CD8-positive, alpha-beta memory T cell (primary cell): ENCODE measurements at regions not wholly inside any gene's neighbourhood (a gene's known extent, or its start where the extent isn't known, plus 50 kb on each side); places are given as distances from the start of the nearest gene placed in this dataset.
A peak's percentile ranks its signal among the peaks of the same experiment; 100 is the strongest.

Source experiments
- CTCF ChIA-PET: fragments of 350-600 bp; sonication (Branson Sonifier 250); formaldehyde crosslinking; loops from one replicate; lab custom pipeline; 2021; ENCODE audit warnings: antibody characterized with exemption; lab: Charles Lee
- POLR2A ChIA-PET: fragments of 350-600 bp; sonication (Branson Sonifier 250); formaldehyde crosslinking; loops from one replicate; lab custom pipeline; 2021; ENCODE audit warnings: antibody characterized with exemption; lab: Charles Lee
- DNase-seq, 5 donors: peaks; one replicate each; pipeline versions ENCODE4 v3.0.0 to v3.0.0-alpha.2; 2020 to 2022; ENCODE audit warnings: mixed read lengths in 1 of 5
- H3K27ac ChIP-seq: one replicate; pipeline ENCODE4 v1.7.0; 2013; ENCODE audit warnings: low read depth, mild to moderate bottlenecking, low read length, moderate library complexity
- H3K27me3 ChIP-seq: 2 replicates; pipeline ENCODE4 v1.7.0; 2013; ENCODE audit warnings: low read length, mild to moderate bottlenecking; ENCODE audit not compliant: insufficient read depth, poor library complexity, severe bottlenecking
- H3K36me3 ChIP-seq: 2 replicates; pipeline ENCODE4 v1.7.0; 2013; ENCODE audit warnings: mild to moderate bottlenecking, low read length, moderate library complexity; ENCODE audit not compliant: insufficient read depth
- H3K4me1 ChIP-seq: 2 replicates; pipeline ENCODE4 v1.7.0; 2013; ENCODE audit warnings: mild to moderate bottlenecking, low read length, moderate library complexity; ENCODE audit not compliant: insufficient read depth
- H3K4me3 ChIP-seq: 2 replicates; pipeline ENCODE4 v1.7.0; 2013; ENCODE audit warnings: mild to moderate bottlenecking, low read length
- H3K9me3 ChIP-seq: 2 replicates; pipeline ENCODE4 v1.7.0; 2013; ENCODE audit warnings: mild to moderate bottlenecking, low read length
- H3K27ac Mint-ChIP-seq, 8 donors: one replicate each; pipeline ENCODE4 v1.8.0; 2020 to 2021; ENCODE audit warnings: mixed read lengths in 8 of 8, mild to moderate bottlenecking in 6 of 8, inconsistent platforms in 3 of 8, moderate library complexity in 3 of 8
- H3K27me3 Mint-ChIP-seq, 2 donors: one replicate each; pipeline ENCODE4 v1.8.0; 2020 to 2021; ENCODE audit warnings: mixed read lengths in 2 of 2, mild to moderate bottlenecking in 1 of 2, moderate library complexity in 1 of 2
- H3K36me3 Mint-ChIP-seq, 3 donors: one replicate each; pipeline ENCODE4 v1.8.0; 2020 to 2021; ENCODE audit warnings: mixed read lengths in 3 of 3, inconsistent platforms in 1 of 3, mild to moderate bottlenecking in 1 of 3
- H3K4me1 Mint-ChIP-seq, 3 donors: one replicate each; pipeline ENCODE4 v1.8.0; 2020 to 2021; ENCODE audit warnings: mixed read lengths in 3 of 3, inconsistent platforms in 1 of 3, mild to moderate bottlenecking in 1 of 3
- H3K4me3 Mint-ChIP-seq, 7 donors: one replicate each; pipeline ENCODE4 v1.8.0; 2020 to 2021; ENCODE audit warnings: mixed read lengths in 7 of 7, mild to moderate bottlenecking in 6 of 7, moderate library complexity in 4 of 7, inconsistent platforms in 2 of 7
- H3K9me3 Mint-ChIP-seq, 5 donors: one replicate each; pipeline ENCODE4 v1.8.0; 2020 to 2022; ENCODE audit warnings: mixed read lengths in 5 of 5, mild to moderate bottlenecking in 3 of 5, moderate library complexity in 2 of 5, inconsistent platforms in 1 of 5

GRCh38 chr15:92810418-92811138, 89.5 kb upstream of the CHD2 start:
- H3K36me3 Mint-ChIP-seq = peaks cover 0 to 7% (median 4%) of the 10 kb centered on the region in 3 donors
- POLR2A ChIA-PET = interaction anchor here (0.6 to 6.4 kb wide), 17 partner anchors 9 to 159 kb away, joined by 3 to 289 read pairs (median 7); partner anchors contain the start of gene CHD2
- H3K36me3 ChIP-seq = no peaks in the 10 kb centered on the region
- no peaks in the 10 kb centered on the region for H3K27me3 ChIP-seq
- peaks cover 34 to 58% (median 54%) of the 10 kb centered on the region in 3 donors for H3K4me1 Mint-ChIP-seq
- CTCF ChIA-PET = interaction anchor here (1.0 to 5.0 kb wide), 11 partner anchors 10 to 172 kb away, joined by 3 to 113 read pairs (median 28); partner anchors contain the start of gene CHD2
- DNase-seq = no peak
- H3K27me3 Mint-ChIP-seq = no peaks in the 10 kb centered on the region
- no peaks in the 10 kb centered on the region for H3K9me3 ChIP-seq
- peak overlapping the region; percentile 94 for H3K27ac ChIP-seq
- H3K4me3 Mint-ChIP-seq = peak overlapping the region; percentile 78 to 93 (median 86)
- H3K27ac Mint-ChIP-seq = peak overlapping the region; percentile 88 to 99 (median 98)
- peaks cover 59% of the 10 kb centered on the region for H3K4me1 ChIP-seq
- H3K9me3 Mint-ChIP-seq = no peaks in the 10 kb centered on the region
- H3K4me3 ChIP-seq = peak overlapping the region; percentile 61

GRCh38 chr15:92811148-92811913, 88.8 kb upstream of the CHD2 start:
- Histone ChIP-seq H3K36me3 (no peaks in the 10 kb centered on the region), H3K4me3 (peak overlapping the region; percentile 61)

GRCh38 chr15:92812271-92812670, 87.9 kb upstream of the CHD2 start:
- no peak for DNase-seq
- Mint-ChIP-seq H3K9me3 (no peaks in the 10 kb centered on the region), H3K4me3 (no peak overlapping the region), H3K4me1 (peaks cover 33 to 57% (median 50%) of the 10 kb centered on the region in 3 donors), H3K27me3 (no peaks in the 10 kb centered on the region), H3K27ac (peak overlapping the region in 4 of 8 donors; percentile 1 to 91 (median 34)), H3K36me3 (peaks cover 0 to 7% (median 0%) of the 10 kb centered on the region in 3 donors)
- H3K4me1 ChIP-seq = peaks cover 61% of the 10 kb centered on the region
- POLR2A ChIA-PET = interaction anchor here (1.0 to 6.4 kb wide), 4 partner anchors 19 to 88 kb away, joined by 3 to 289 read pairs (median 24); partner anchors contain the start of gene CHD2
- H3K27me3 ChIP-seq = no peaks in the 10 kb centered on the region
- H3K4me3 ChIP-seq = no peak overlapping the region
- H3K36me3 ChIP-seq = no peaks in the 10 kb centered on the region
- H3K27ac ChIP-seq = peak overlapping the region; percentile 94
- no peaks in the 10 kb centered on the region for H3K9me3 ChIP-seq
- CTCF ChIA-PET = interaction anchor here (1.3 to 5.0 kb wide), 3 partner anchors 8 to 78 kb away, joined by 3 to 113 read pairs (median 35); no protein-coding TSS in a partner anchor

More at GRCh38 chr15:92811148-92811913, 88.8 kb upstream of the CHD2 start:
- H3K4me3 Mint-ChIP-seq = peak overlapping the region in 5 of 7 donors; percentile 78 to 92 (median 86)
- H3K9me3 Mint-ChIP-seq = no peaks in the 10 kb centered on the region
- H3K27ac ChIP-seq = peak overlapping the region; percentile 94
- H3K4me1 Mint-ChIP-seq = peaks cover 33 to 58% (median 52%) of the 10 kb centered on the region in 3 donors
- H3K36me3 Mint-ChIP-seq = peaks cover 0 to 7% (median 2%) of the 10 kb centered on the region in 3 donors
- peaks cover 59% of the 10 kb centered on the region for H3K4me1 ChIP-seq
- H3K27me3 ChIP-seq = no peaks in the 10 kb centered on the region
- H3K9me3 ChIP-seq = no peaks in the 10 kb centered on the region
- ChIA-PET POLR2A (interaction anchor here (1.0 to 6.4 kb wide), 6 partner anchors 10 to 89 kb away, joined by 3 to 289 read pairs (median 5); partner anchors contain the start of gene CHD2), CTCF (interaction anchor here (1.2 to 5.0 kb wide), 6 partner anchors 9 to 104 kb away, joined by 3 to 113 read pairs (median 34); partner anchors contain the start of gene CHD2)
- H3K27me3 Mint-ChIP-seq = no peaks in the 10 kb centered on the region
- DNase-seq = no peak
- H3K27ac Mint-ChIP-seq = peak overlapping the region; percentile 55 to 99 (median 98)

- Mint-ChIP-seq H3K27ac (peak overlapping the region; percentile 73 to 96 (median 84)), H3K36me3 (peaks cover 0 to 5% (median 0%) of the 10 kb centered on the region in 3 donors), H3K4me1 (peaks cover 30 to 60% (median 52%) of the 10 kb centered on the region in 3 donors), H3K4me3 (peak overlapping the region in 6 of 7 donors; percentile 43 to 73 (median 52)), H3K27me3 (no peaks in the 10 kb centered on the region), H3K9me3 (no peaks in the 10 kb centered on the region)
- POLR2A ChIA-PET = interaction anchor here (1.0 to 1.2 kb wide), 2 partner anchors 68 to 74 kb away, joined by 3 to 11 read pairs; no protein-coding TSS in a partner anchor
- Histone ChIP-seq H3K27ac (no peak overlapping the region), H3K4me1 (peaks cover 64% of the 10 kb centered on the region), H3K9me3 (no peaks in the 10 kb centered on the region), H3K27me3 (no peaks in the 10 kb centered on the region), H3K4me3 (no peak overlapping the region), H3K36me3 (no peaks in the 10 kb centered on the region)
- CTCF ChIA-PET = interaction anchor here (0.8 to 1.4 kb wide), 5 partner anchors 16 to 105 kb away, joined by 3 to 5 read pairs (median 4); no protein-coding TSS in a partner anchor
- DNase-seq = peak in 2 of 5 donors; percentile 67 to 86
Measured at GRCh38 chr15:92813485-92813884, 86.6 kb upstream of the CHD2 start.

GRCh38 chr15:92817339-92817886, 82.7 kb upstream of the CHD2 start:
- Mint-ChIP-seq H3K9me3 (no peaks in the 10 kb centered on the region), H3K36me3 (peaks cover 0 to 3% (median 0%) of the 10 kb centered on the region in 3 donors), H3K4me3 (peak overlapping the region in 3 of 7 donors; percentile 4 to 23 (median 10)), H3K4me1 (peaks cover 36 to 65% (median 55%) of the 10 kb centered on the region in 3 donors), H3K27me3 (no peaks in the 10 kb centered on the region), H3K27ac (peak overlapping the region; percentile 1 to 95 (median 53))
- no peak for DNase-seq
- H3K9me3 ChIP-seq = no peaks in the 10 kb centered on the region
- POLR2A ChIA-PET = interaction anchor here (0.8 to 1.0 kb wide), 2 partner anchors 65 to 87 kb away, joined by 3 to 4 read pairs; no protein-coding TSS in a partner anchor
- H3K36me3 ChIP-seq = no peaks in the 10 kb centered on the region
- peaks cover 71% of the 10 kb centered on the region for H3K4me1 ChIP-seq
- H3K27ac ChIP-seq = no peak overlapping the region
- H3K27me3 ChIP-seq = no peaks in the 10 kb centered on the region
- peak overlapping the region; percentile 17 for H3K4me3 ChIP-seq
- CTCF ChIA-PET = interaction anchor here (1.2 kb wide), 3 partner anchors 8 to 65 kb away, joined by 3 to 6 read pairs (median 5); no protein-coding TSS in a partner anchor

GRCh38 chr15:92818651-92819277, 81.4 kb upstream of the CHD2 start:
- no peaks in the 10 kb centered on the region for H3K36me3 ChIP-seq
- POLR2A ChIA-PET = interaction anchor here (2.4 to 5.3 kb wide), 4 partner anchors 9 to 82 kb away, joined by 22 to 65 read pairs (median 30); partner anchors contain the start of gene CHD2
- H3K27ac Mint-ChIP-seq = peak overlapping the region; percentile 3 to 98 (median 96)
- no peaks in the 10 kb centered on the region for H3K27me3 Mint-ChIP-seq
- no peak for DNase-seq
- H3K9me3 Mint-ChIP-seq = no peaks in the 10 kb centered on the region
- CTCF ChIA-PET = interaction anchor here (0.8 to 5.2 kb wide), 6 partner anchors 9 to 97 kb away, joined by 3 to 44 read pairs (median 17); no protein-coding TSS in a partner anchor
- H3K4me3 Mint-ChIP-seq = peak overlapping the region; percentile 48 to 93 (median 91)
- peaks cover 35 to 67% (median 55%) of the 10 kb centered on the region in 3 donors for H3K4me1 Mint-ChIP-seq
- peaks cover 67% of the 10 kb centered on the region for H3K4me1 ChIP-seq
- peak overlapping the region; percentile 60 for H3K4me3 ChIP-seq
- H3K36me3 Mint-ChIP-seq = peaks cover 0 to 3% (median 0%) of the 10 kb centered on the region in 3 donors
- H3K9me3 ChIP-seq = no peaks in the 10 kb centered on the region
- H3K27ac ChIP-seq = peak overlapping the region; percentile 58
- no peaks in the 10 kb centered on the region for H3K27me3 ChIP-seq
